ENCODE measurements at regions not wholly inside any gene's neighbourhood (a gene's known extent, or its start where the extent isn't known, plus 50 kb on each side); places are given as distances from the start of the nearest gene placed in this dataset.

- TF ChIP-seq CTCF (IDR thresholded peaks at IDR 0.05) (no peak), POLR2A (IDR thresholded peaks at IDR 0.05) (no peak)
These were observed 189.8 kb downstream of the TLE1 start for GRCh38 chr9:81499594-81499993.
